HG03103 (cell line): ENCODE measurements at regions not wholly inside any gene's neighbourhood (a gene's known extent, or its start where the extent isn't known, plus 50 kb on each side); places are given as distances from the start of the nearest gene placed in this dataset.
"Not testable (repeated sequence)": the region's sequence is repeated elsewhere in the genome, so short reads cannot be mapped to it uniquely, and the experiment has no call there.

Source experiments
- ATAC-seq: cut with Tn5 transposase; IDR thresholded peaks from one replicate; pipeline ENCODE4 v1.9.1; 2021; ENCODE audit warnings: low read depth; ENCODE audit not compliant: unreplicated experiment

- ATAC-seq = no peak
Measured at GRCh38 chr18:28342231-28342630, 165.3 kb upstream of the CDH2 start.

- no peak for ATAC-seq
Measured at GRCh38 chr18:28338316-28338715, 161.4 kb upstream of the CDH2 start.

- ATAC-seq = no peak
Measured at GRCh38 chr18:28334516-28334915, 157.6 kb upstream of the CDH2 start.

- no peak for ATAC-seq
Measured at GRCh38 chr18:28332071-28332470, 155.1 kb upstream of the CDH2 start.

GRCh38 chr18:28331551-28331950, 154.6 kb upstream of the CDH2 start:
- ATAC-seq = no peak

- ATAC-seq = no peak
Measured at GRCh38 chr18:28313602-28314001, 136.7 kb upstream of the CDH2 start.

- no peak for ATAC-seq
Measured at GRCh38 chr18:28288784-28289183, 111.9 kb upstream of the CDH2 start.

GRCh38 chr18:28287146-28287545, 110.2 kb upstream of the CDH2 start:
- ATAC-seq = no peak

GRCh38 chr18:28284132-28284531, 107.2 kb upstream of the CDH2 start:
- ATAC-seq = no peak

- ATAC-seq = no peak
Measured at GRCh38 chr18:28281400-28281799, 104.5 kb upstream of the CDH2 start.

- ATAC-seq = no peak
Measured at GRCh38 chr18:28269750-28270149, 92.8 kb upstream of the CDH2 start.

GRCh38 chr18:28267878-28268625, 91.1 kb upstream of the CDH2 start:
- no peak for ATAC-seq

- ATAC-seq = no peak
Measured at GRCh38 chr18:28267276-28267675, 90.3 kb upstream of the CDH2 start.

- ATAC-seq = no peak
Measured at GRCh38 chr18:28256166-28256565, 79.2 kb upstream of the CDH2 start.

GRCh38 chr18:28248653-28249052, 71.7 kb upstream of the CDH2 start:
- ATAC-seq = no peak

GRCh38 chr18:28240626-28241025, 63.7 kb upstream of the CDH2 start:
- not testable (repeated sequence) for ATAC-seq

- no peak for ATAC-seq
Measured at GRCh38 chr18:28236487-28236886, 59.6 kb upstream of the CDH2 start.
